MM.1S (cell line): ENCODE measurements at regions not wholly inside any gene's neighbourhood (a gene's known extent, or its start where the extent isn't known, plus 50 kb on each side); places are given as distances from the start of the nearest gene placed in this dataset.

Source experiments
- DNase-seq: peaks from one replicate; pipeline ENCODE4 v3.0.0-alpha.2; 2015
- H2AFZ ChIP-seq: fragments of 300-600 bp; sonication (generic); 2 replicates; pipeline ENCODE4 v1.6.0; 2016; ENCODE audit warnings: antibody characterized with exemption, low read length
- H3F3A ChIP-seq: fragments of 300-600 bp; sonication (generic); 2 replicates; pipeline ENCODE4 v1.6.1; 2016; ENCODE audit warnings: mild to moderate bottlenecking, antibody characterized with exemption, low read length, moderate library complexity, mixed read lengths; ENCODE audit not compliant: insufficient read depth
- H3K27ac ChIP-seq: fragments of 300-600 bp; sonication (generic); 2 replicates; pipeline ENCODE4 v1.5.1; 2016; ENCODE audit warnings: mild to moderate bottlenecking, low read length
- H3K27me3 ChIP-seq: fragments of 300-600 bp; sonication (generic); replicated peaks from 2 replicates; pipeline ENCODE4 v1.6.0; 2016; ENCODE audit warnings: low read length; ENCODE audit not compliant: insufficient read depth
- H3K36me3 ChIP-seq: fragments of 300-600 bp; sonication (generic); replicated peaks from 2 replicates; pipeline ENCODE4 v1.6.1; 2016; ENCODE audit warnings: mild to moderate bottlenecking, low read length, mixed read lengths; ENCODE audit not compliant: insufficient read depth
- H3K4me1 ChIP-seq: fragments of 300-600 bp; sonication (generic); 2 replicates; pipeline ENCODE4 v1.6.1; 2016; ENCODE audit warnings: low read length, mixed read lengths
- H3K4me2 ChIP-seq: fragments of 300-600 bp; sonication (generic); 2 replicates; pipeline ENCODE4 v1.6.0; 2016; ENCODE audit warnings: low read depth, low read length
- H3K4me3 ChIP-seq: fragments of 300-600 bp; sonication (generic); 2 replicates; pipeline ENCODE4 v1.5.1; 2016; ENCODE audit warnings: low read length, mixed read lengths
- H3K79me2 ChIP-seq: fragments of 300-600 bp; sonication (generic); 2 replicates; pipeline ENCODE4 v1.6.1; 2016; ENCODE audit warnings: mixed run types, low read length, mixed read lengths
- H3K9ac ChIP-seq: fragments of 300-600 bp; sonication (generic); 2 replicates; pipeline ENCODE4 v1.6.1; 2016; ENCODE audit warnings: low read length, mixed read lengths
- H3K9me2 ChIP-seq: fragments of 300-600 bp; sonication (generic); replicated peaks from 2 replicates; pipeline ENCODE4 v1.6.1; 2016; ENCODE audit warnings: mild to moderate bottlenecking, low read length, mixed read lengths; ENCODE audit not compliant: insufficient read depth
- H3K9me3 ChIP-seq: fragments of 300-600 bp; sonication (generic); replicated peaks from 2 replicates; pipeline ENCODE4 v1.6.1; 2016; ENCODE audit warnings: mild to moderate bottlenecking, low read length, mixed read lengths; ENCODE audit not compliant: insufficient read depth
- H4K20me1 ChIP-seq: fragments of 300-600 bp; sonication (generic); 2 replicates; pipeline ENCODE4 v1.6.1; 2016; ENCODE audit warnings: mild to moderate bottlenecking, low read length, moderate library complexity, mixed read lengths; ENCODE audit not compliant: insufficient read depth
- CTCF ChIP-seq: fragments of 300-600 bp; sonication (generic); IDR thresholded peaks from 2 replicates; pipeline ENCODE4 v1.5.1; 2016; ENCODE audit warnings: antibody characterized with exemption, low read length, mixed read lengths
- EZH2 ChIP-seq: fragments of 300-600 bp; sonication (generic); optimal IDR thresholded peaks from 2 replicates; pipeline ENCODE3; 2017; ENCODE audit warnings: low read depth, mild to moderate bottlenecking, antibody characterized with exemption, low read length, mixed read lengths
- EZH2phosphoT487 ChIP-seq: fragments of 300-600 bp; sonication (generic); IDR thresholded peaks from 2 replicates; pipeline ENCODE4 v1.6.1; 2018; ENCODE audit warnings: antibody characterized with exemption, low read length

- no peaks in the 10 kb centered on the region for H3K36me3 ChIP-seq
- no peaks in the 10 kb centered on the region for H3K27me3 ChIP-seq
- no peaks in the 10 kb centered on the region for H3K9me3 ChIP-seq
- H3K4me3 ChIP-seq: no peak overlapping the region
- H4K20me1 ChIP-seq: no peaks in the 10 kb centered on the region
- no peaks in the 10 kb centered on the region for H3K9me2 ChIP-seq
- TF ChIP-seq EZH2 (no peak), EZH2phosphoT487 (no peak), CTCF (no peak)
- H3K27ac ChIP-seq: no peak overlapping the region
- DNase-seq: no peak
- H3K4me1 ChIP-seq: peaks cover 6% of the 10 kb centered on the region
- no peak overlapping the region for H3K9ac ChIP-seq
- H3F3A ChIP-seq: no peaks in the 10 kb centered on the region
- no peaks in the 10 kb centered on the region for H3K79me2 ChIP-seq
- no peak overlapping the region for H2AFZ ChIP-seq
- no peak overlapping the region for H3K4me2 ChIP-seq
These were observed 317.5 kb downstream of the PCDH7 start for GRCh38 chr4:31037703-31038102.

DNA sequence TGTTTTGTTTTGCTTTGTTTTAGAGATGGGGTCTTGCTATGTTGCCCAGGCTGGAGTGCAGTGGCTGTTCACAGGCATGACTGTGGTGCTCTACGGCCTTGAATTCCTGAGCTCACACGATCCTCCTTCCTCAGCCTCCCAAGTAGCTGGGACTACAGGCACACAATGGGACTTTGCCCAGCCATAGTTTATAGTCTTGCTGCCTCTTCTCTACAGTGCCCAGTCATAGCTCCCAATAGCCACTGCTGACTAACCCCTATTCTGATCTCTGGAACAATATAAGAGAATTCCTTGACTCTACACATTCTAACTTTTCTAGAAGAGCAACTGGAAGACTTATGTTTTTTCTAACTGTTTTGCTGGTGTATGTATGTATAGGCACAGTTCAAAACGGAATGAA lies 319.2 kb downstream of the PCDH7 start:
- Histone ChIP-seq H3K9me2 (no peaks in the 10 kb centered on the region), H3K79me2 (no peaks in the 10 kb centered on the region), H3K4me3 (no peak overlapping the region), H3K9me3 (no peaks in the 10 kb centered on the region), H3K4me2 (no peak overlapping the region), H2AFZ (no peak overlapping the region), H3K9ac (no peak overlapping the region), H3K27ac (no peak overlapping the region), H4K20me1 (no peaks in the 10 kb centered on the region), H3K27me3 (no peaks in the 10 kb centered on the region), H3F3A (no peaks in the 10 kb centered on the region), H3K4me1 (peaks cover 6% of the 10 kb centered on the region), H3K36me3 (no peaks in the 10 kb centered on the region)
- no peak for DNase-seq
- TF ChIP-seq EZH2phosphoT487 (no peak), CTCF (no peak), EZH2 (no peak)

DNA sequence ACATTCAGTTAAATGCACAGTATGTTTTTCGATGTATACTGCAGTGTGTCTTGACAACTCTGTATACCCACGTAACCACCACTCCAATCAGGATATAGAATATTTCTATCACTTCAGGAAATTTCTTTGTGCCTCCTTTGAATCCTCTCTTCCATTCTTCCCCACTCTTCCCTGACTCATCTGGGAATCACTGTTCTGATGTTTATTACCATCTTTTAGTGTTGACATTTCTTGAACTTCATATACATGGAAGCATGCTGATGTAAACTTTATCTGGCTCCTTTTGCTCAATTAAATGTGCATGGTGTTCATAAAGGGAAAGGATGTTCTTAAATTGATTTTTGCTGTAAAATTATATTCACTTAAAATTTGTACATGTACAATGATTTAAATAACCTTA lies 319.9 kb downstream of the PCDH7 start:
- no peak for DNase-seq
- no peaks in the 10 kb centered on the region for H4K20me1 ChIP-seq
- H3K27ac ChIP-seq: no peak overlapping the region
- H3K36me3 ChIP-seq: no peaks in the 10 kb centered on the region
- H3K27me3 ChIP-seq: no peaks in the 10 kb centered on the region
- no peak overlapping the region for H3K9ac ChIP-seq
- no peaks in the 10 kb centered on the region for H3K9me3 ChIP-seq
- no peaks in the 10 kb centered on the region for H3K79me2 ChIP-seq
- H3K4me3 ChIP-seq: no peak overlapping the region
- no peaks in the 10 kb centered on the region for H3F3A ChIP-seq
- H2AFZ ChIP-seq: no peak overlapping the region
- TF ChIP-seq EZH2phosphoT487 (no peak), CTCF (no peak), EZH2 (no peak)
- H3K4me2 ChIP-seq: no peak overlapping the region
- H3K9me2 ChIP-seq: no peaks in the 10 kb centered on the region
- peaks cover 6% of the 10 kb centered on the region for H3K4me1 ChIP-seq

DNA sequence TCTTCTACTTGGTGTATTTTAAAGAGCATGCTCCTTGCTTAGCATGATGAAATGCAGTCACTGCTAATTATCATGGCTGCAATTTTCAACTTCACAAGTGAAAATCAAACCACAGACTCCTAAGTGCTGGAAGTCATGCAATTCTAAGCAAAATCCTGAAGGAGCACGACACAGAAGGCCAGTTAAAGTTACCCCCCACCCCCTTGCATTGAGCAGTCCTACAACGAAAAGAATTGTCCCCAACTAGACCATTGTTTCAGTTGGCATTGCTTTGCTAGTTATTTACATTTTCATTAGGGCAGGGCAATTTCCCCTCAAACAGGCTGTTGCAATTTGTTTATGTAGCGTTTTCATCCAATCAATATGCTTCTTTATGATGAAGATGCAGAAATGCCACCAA lies 321.2 kb downstream of the PCDH7 start:
- H3K79me2 ChIP-seq: no peaks in the 10 kb centered on the region
- H3K27me3 ChIP-seq: no peaks in the 10 kb centered on the region
- H3K9ac ChIP-seq: no peak overlapping the region
- no peaks in the 10 kb centered on the region for H4K20me1 ChIP-seq
- no peak for TF ChIP-seq EZH2
- no peak for TF ChIP-seq EZH2phosphoT487
- no peak for TF ChIP-seq CTCF
- no peaks in the 10 kb centered on the region for H3K9me2 ChIP-seq
- H3K9me3 ChIP-seq: no peaks in the 10 kb centered on the region
- no peak overlapping the region for H3K27ac ChIP-seq
- no peaks in the 10 kb centered on the region for H3K4me1 ChIP-seq
- H3K4me3 ChIP-seq: no peak overlapping the region
- no peaks in the 10 kb centered on the region for H3F3A ChIP-seq
- no peak for DNase-seq
- no peaks in the 10 kb centered on the region for H3K36me3 ChIP-seq
- no peak overlapping the region for H2AFZ ChIP-seq
- no peak overlapping the region for H3K4me2 ChIP-seq
